ENCODE measurements at regions not wholly inside any gene's neighbourhood (a gene's known extent, or its start where the extent isn't known, plus 50 kb on each side); places are given as distances from the start of the nearest gene placed in this dataset.

- no peak for TF ChIP-seq CTCF (IDR thresholded peaks at IDR 0.05)
- intact Hi-C loops (cut with DNase I, micrococcal nuclease) = no loop called here
- Histone ChIP-seq H3K9me3 (no peaks in the 10 kb centered on the region), H3K4me3 (no peak overlapping the region), H3K4me1 (ENCODE audit: low read depth) (no peaks in the 10 kb centered on the region), H3K36me3 (ENCODE audit: low read depth) (no peaks in the 10 kb centered on the region)
- no peak for DNase-seq
- no peak for ATAC-seq
Observed at GRCh38 chr20:55882286-55882685, 123.0 kb downstream of the CBLN4 start.

GRCh38 chr20:55881204-55881603, 124.1 kb downstream of the CBLN4 start:
- DNase-seq = peak in 1 of 3 donors; percentile 6
- ATAC-seq = peak; percentile 48

GRCh38 chr20:55880361-55880760, 125.0 kb downstream of the CBLN4 start:
- peak; percentile 34 for ATAC-seq
- intact Hi-C loops (cut with DNase I, micrococcal nuclease) = no loop called here
- H3K4me1 ChIP-seq (ENCODE audit: low read depth) = no peaks in the 10 kb centered on the region

More at GRCh38 chr20:55881204-55881603, 124.1 kb downstream of the CBLN4 start:
- TF ChIP-seq CTCF (IDR thresholded peaks at IDR 0.05) = no peak
- Histone ChIP-seq H3K36me3 (ENCODE audit: low read depth) (no peaks in the 10 kb centered on the region), H3K4me3 (no peak overlapping the region), H3K9me3 (no peaks in the 10 kb centered on the region), H3K4me1 (ENCODE audit: low read depth) (no peaks in the 10 kb centered on the region)
- intact Hi-C loops (cut with DNase I, micrococcal nuclease) = no loop called here

GRCh38 chr20:55855052-55855451, 150.3 kb downstream of the CBLN4 start:
- DNase-seq (no peak), ATAC-seq (no peak)
- intact Hi-C loops (cut with DNase I, micrococcal nuclease) = no loop called here
- TF ChIP-seq CTCF (IDR thresholded peaks at IDR 0.05) = no peak
- Histone ChIP-seq H3K4me1 (ENCODE audit: low read depth) (no peaks in the 10 kb centered on the region), H3K36me3 (ENCODE audit: low read depth) (no peaks in the 10 kb centered on the region), H3K4me3 (no peak overlapping the region), H3K9me3 (no peaks in the 10 kb centered on the region)

More at GRCh38 chr20:55880361-55880760, 125.0 kb downstream of the CBLN4 start:
- peak in 2 of 3 donors; percentile 6 to 25 for DNase-seq
- Histone ChIP-seq H3K4me3 (no peak overlapping the region), H3K36me3 (ENCODE audit: low read depth) (no peaks in the 10 kb centered on the region), H3K9me3 (no peaks in the 10 kb centered on the region)
- no peak for TF ChIP-seq CTCF (IDR thresholded peaks at IDR 0.05)

- no peak for TF ChIP-seq CTCF (IDR thresholded peaks at IDR 0.05)
- Histone ChIP-seq H3K4me1 (ENCODE audit: low read depth) (no peaks in the 10 kb centered on the region), H3K9me3 (no peaks in the 10 kb centered on the region), H3K36me3 (ENCODE audit: low read depth) (no peaks in the 10 kb centered on the region), H3K4me3 (no peak overlapping the region)
- DNase-seq (no peak), ATAC-seq (peak; percentile 52)
- intact Hi-C loops (cut with DNase I, micrococcal nuclease) = no loop called here
Observed at GRCh38 chr20:55830121-55830827, 175.0 kb downstream of the CBLN4 start.

All from mucosa of descending colon (tissue), 3 donors.